ENCODE measurements at regions not wholly inside any gene's neighbourhood (a gene's known extent, or its start where the extent isn't known, plus 50 kb on each side); places are given as distances from the start of the nearest gene placed in this dataset.

GRCh38 chr15:62288361-62289017 is 123.4 kb upstream of the C2CD4B start:
- Histone ChIP-seq H3K27me3 (ENCODE audit: insufficient read depth, poor library complexity, severe bottlenecking) (peaks cover 5% of the 10 kb centered on the region), H3K4me3 (replicated peaks; ENCODE audit: insufficient read depth, low read length) (no peak overlapping the region), H3K27ac (replicated peaks) (no peak overlapping the region)
- DNase-seq (ENCODE audit: low read depth in 1 of 2, low spot score in 1 of 2) = no peak
- TF ChIP-seq SPI1 (IDR thresholded peaks at IDR 0.05; ENCODE audit: borderline replicate concordance, low read depth) (no peak), GABPA (IDR thresholded peaks at IDR 0.05; ENCODE audit: low read depth) (no peak), POLR2AphosphoS5 (IDR thresholded peaks at IDR 0.05; ENCODE audit: low read depth) (no peak)
- TF ChIP-seq, protein P1, sequence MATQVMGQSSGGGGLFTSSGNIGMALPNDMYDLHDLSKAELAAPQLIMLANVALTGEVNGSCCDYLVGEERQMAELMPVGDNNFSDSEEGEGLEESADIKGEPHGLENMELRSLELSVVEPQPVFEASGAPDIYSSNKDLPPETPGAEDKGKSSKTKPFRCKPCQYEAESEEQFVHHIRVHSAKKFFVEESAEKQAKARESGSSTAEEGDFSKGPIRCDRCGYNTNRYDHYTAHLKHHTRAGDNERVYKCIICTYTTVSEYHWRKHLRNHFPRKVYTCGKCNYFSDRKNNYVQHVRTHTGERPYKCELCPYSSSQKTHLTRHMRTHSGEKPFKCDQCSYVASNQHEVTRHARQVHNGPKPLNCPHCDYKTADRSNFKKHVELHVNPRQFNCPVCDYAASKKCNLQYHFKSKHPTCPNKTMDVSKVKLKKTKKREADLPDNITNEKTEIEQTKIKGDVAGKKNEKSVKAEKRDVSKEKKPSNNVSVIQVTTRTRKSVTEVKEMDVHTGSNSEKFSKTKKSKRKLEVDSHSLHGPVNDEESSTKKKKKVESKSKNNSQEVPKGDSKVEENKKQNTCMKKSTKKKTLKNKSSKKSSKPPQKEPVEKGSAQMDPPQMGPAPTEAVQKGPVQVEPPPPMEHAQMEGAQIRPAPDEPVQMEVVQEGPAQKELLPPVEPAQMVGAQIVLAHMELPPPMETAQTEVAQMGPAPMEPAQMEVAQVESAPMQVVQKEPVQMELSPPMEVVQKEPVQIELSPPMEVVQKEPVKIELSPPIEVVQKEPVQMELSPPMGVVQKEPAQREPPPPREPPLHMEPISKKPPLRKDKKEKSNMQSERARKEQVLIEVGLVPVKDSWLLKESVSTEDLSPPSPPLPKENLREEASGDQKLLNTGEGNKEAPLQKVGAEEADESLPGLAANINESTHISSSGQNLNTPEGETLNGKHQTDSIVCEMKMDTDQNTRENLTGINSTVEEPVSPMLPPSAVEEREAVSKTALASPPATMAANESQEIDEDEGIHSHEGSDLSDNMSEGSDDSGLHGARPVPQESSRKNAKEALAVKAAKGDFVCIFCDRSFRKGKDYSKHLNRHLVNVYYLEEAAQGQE (IDR thresholded peaks at IDR 0.05; ENCODE audit: insufficient replicate concordance, low read depth) = no peak
- TF ChIP-seq, protein P2, sequence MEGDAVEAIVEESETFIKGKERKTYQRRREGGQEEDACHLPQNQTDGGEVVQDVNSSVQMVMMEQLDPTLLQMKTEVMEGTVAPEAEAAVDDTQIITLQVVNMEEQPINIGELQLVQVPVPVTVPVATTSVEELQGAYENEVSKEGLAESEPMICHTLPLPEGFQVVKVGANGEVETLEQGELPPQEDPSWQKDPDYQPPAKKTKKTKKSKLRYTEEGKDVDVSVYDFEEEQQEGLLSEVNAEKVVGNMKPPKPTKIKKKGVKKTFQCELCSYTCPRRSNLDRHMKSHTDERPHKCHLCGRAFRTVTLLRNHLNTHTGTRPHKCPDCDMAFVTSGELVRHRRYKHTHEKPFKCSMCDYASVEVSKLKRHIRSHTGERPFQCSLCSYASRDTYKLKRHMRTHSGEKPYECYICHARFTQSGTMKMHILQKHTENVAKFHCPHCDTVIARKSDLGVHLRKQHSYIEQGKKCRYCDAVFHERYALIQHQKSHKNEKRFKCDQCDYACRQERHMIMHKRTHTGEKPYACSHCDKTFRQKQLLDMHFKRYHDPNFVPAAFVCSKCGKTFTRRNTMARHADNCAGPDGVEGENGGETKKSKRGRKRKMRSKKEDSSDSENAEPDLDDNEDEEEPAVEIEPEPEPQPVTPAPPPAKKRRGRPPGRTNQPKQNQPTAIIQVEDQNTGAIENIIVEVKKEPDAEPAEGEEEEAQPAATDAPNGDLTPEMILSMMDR (IDR thresholded peaks at IDR 0.05; ENCODE audit: insufficient read depth, low read length) = no peak

GRCh38 chr15:62291262-62291661 is 126.2 kb upstream of the C2CD4B start:
- no peak for DNase-seq (ENCODE audit: low read depth in 1 of 2, low spot score in 1 of 2)
- peaks cover 5% of the 10 kb centered on the region for H3K27me3 ChIP-seq (ENCODE audit: insufficient read depth, poor library complexity, severe bottlenecking)
- TF ChIP-seq, protein P1 (IDR thresholded peaks at IDR 0.05; ENCODE audit: insufficient replicate concordance, low read depth) = no peak
- TF ChIP-seq, protein P2 (IDR thresholded peaks at IDR 0.05; ENCODE audit: insufficient read depth, low read length) = no peak
- no peak for TF ChIP-seq GABPA (IDR thresholded peaks at IDR 0.05; ENCODE audit: low read depth)
- TF ChIP-seq POLR2AphosphoS5 (IDR thresholded peaks at IDR 0.05; ENCODE audit: low read depth) = no peak
- TF ChIP-seq SPI1 (IDR thresholded peaks at IDR 0.05; ENCODE audit: borderline replicate concordance, low read depth) = no peak
- no peak overlapping the region for H3K27ac ChIP-seq (replicated peaks)
- H3K4me3 ChIP-seq (replicated peaks; ENCODE audit: insufficient read depth, low read length) = no peak overlapping the region

DNA sequence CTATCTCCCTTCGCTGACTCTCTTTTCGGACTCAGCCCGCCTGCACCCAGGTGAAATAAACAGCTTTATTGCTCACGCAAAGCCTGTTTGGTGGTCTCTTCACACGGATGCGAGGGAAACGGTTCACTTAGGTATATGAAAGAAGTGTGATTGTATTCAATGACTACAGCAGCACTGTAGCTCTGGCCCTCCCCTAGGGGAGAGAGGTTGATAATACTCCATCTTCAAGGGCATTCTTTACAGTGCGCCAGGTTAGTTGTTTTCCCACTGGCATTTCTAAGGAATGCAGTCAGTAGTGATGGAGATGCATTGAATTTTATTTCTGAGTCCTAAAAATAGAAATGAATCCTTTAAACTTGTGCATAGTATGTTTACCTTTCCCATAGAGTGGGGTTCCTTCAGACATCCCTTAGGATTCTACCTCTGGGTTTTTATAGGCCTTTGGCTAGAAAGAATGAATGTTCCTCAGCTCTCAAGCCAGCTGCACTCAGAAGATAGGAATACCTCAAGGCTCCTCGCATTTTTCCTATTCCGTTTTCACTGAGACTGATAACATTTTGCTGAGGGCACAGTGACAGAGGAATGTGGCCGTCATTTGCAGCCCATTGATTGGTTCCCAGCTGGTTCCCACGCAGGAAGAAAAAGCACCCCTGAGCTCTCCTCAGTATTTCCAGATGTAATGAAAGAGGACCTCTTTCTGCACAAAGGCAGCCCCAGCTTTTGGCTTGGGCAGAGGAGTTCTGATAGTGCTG is 131.8 kb upstream of the C2CD4B start:
- TF ChIP-seq, protein P1 (IDR thresholded peaks at IDR 0.05; ENCODE audit: insufficient replicate concordance, low read depth) = no peak
- TF ChIP-seq SPI1 (IDR thresholded peaks at IDR 0.05; ENCODE audit: borderline replicate concordance, low read depth) (no peak), GABPA (IDR thresholded peaks at IDR 0.05; ENCODE audit: low read depth) (no peak), POLR2AphosphoS5 (IDR thresholded peaks at IDR 0.05; ENCODE audit: low read depth) (no peak)
- TF ChIP-seq, protein P2 (IDR thresholded peaks at IDR 0.05; ENCODE audit: insufficient read depth, low read length) = no peak
- Histone ChIP-seq H3K4me3 (replicated peaks; ENCODE audit: insufficient read depth, low read length) (no peak overlapping the region), H3K27ac (replicated peaks) (no peak overlapping the region), H3K27me3 (ENCODE audit: insufficient read depth, poor library complexity, severe bottlenecking) (peaks cover 3% of the 10 kb centered on the region)
- no peak for DNase-seq (ENCODE audit: low read depth in 1 of 2, low spot score in 1 of 2)
